Hepatocyte (in vitro differentiated cells): ENCODE measurements at regions not wholly inside any gene's neighbourhood (a gene's known extent, or its start where the extent isn't known, plus 50 kb on each side); places are given as distances from the start of the nearest gene placed in this dataset.
"Not testable (repeated sequence)": the region's sequence is repeated elsewhere in the genome, so short reads cannot be mapped to it uniquely, and the experiment has no call there.

Source experiments
- EZH2phosphoT487 ChIP-seq: fragments of 200-600 bp; sonication (generic); IDR thresholded peaks from one replicate; pipeline ENCODE4 v1.6.1; 2018; ENCODE audit warnings: antibody characterized with exemption, mild to moderate bottlenecking, low read depth, moderate library complexity; ENCODE audit not compliant: unreplicated experiment, severe bottlenecking
- TF ChIP-seq, protein P1 (sequence below): fragments of 200-600 bp; sonication (generic); IDR thresholded peaks from 2 replicates; pipeline ENCODE4 v1.5.1; 2016; ENCODE audit warnings: antibody characterized with exemption, mild to moderate bottlenecking; ENCODE audit not compliant: poor library complexity

DNA sequence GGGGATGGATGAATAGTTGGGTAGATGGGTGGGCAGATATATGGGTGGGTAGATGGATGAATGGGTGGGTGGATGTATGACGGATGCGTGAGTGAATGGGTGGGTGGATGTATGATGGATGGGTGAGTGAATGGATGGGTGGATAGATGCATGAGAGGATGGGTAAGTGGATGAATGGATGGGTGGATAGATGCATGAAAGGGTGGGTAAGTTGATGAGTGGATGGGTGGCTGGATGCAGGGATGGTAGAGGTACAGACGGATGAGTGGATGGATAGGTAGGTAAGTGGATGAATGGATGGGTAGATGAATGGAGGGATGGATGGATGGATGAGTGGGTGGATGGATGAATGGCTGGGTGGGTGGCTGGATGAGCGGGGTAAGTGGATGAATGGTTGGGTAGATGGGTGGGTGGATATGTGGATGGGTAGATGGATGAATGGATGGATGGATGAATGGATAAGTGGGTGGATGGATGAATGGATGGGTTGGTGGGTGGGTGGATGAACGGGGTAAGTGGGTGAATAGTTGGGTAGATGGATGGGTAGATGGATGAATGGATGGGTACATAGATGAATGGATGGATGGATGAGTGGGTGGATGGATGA lies 208.9 kb downstream of the NPIPB11 start:
- TF ChIP-seq, protein P1, sequence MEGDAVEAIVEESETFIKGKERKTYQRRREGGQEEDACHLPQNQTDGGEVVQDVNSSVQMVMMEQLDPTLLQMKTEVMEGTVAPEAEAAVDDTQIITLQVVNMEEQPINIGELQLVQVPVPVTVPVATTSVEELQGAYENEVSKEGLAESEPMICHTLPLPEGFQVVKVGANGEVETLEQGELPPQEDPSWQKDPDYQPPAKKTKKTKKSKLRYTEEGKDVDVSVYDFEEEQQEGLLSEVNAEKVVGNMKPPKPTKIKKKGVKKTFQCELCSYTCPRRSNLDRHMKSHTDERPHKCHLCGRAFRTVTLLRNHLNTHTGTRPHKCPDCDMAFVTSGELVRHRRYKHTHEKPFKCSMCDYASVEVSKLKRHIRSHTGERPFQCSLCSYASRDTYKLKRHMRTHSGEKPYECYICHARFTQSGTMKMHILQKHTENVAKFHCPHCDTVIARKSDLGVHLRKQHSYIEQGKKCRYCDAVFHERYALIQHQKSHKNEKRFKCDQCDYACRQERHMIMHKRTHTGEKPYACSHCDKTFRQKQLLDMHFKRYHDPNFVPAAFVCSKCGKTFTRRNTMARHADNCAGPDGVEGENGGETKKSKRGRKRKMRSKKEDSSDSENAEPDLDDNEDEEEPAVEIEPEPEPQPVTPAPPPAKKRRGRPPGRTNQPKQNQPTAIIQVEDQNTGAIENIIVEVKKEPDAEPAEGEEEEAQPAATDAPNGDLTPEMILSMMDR = not testable (repeated sequence)
- TF ChIP-seq EZH2phosphoT487 = not testable (repeated sequence)
